HT-29 (cell line): ENCODE measurements at regions not wholly inside any gene's neighbourhood (a gene's known extent, or its start where the extent isn't known, plus 50 kb on each side); places are given as distances from the start of the nearest gene placed in this dataset.
"Not testable (repeated sequence)": the region's sequence is repeated elsewhere in the genome, so short reads cannot be mapped to it uniquely, and the experiment has no call there.

Source experiments
- DNase-seq: peaks from one replicate; pipeline ENCODE4 v3.0.0-alpha.2; 2015; ENCODE audit warnings: low spot score

GRCh38 chr2:56969513-56969912, 785.7 kb downstream of the CCDC85A start:
- no peak for DNase-seq

GRCh38 chr2:56971383-56971974, 787.7 kb downstream of the CCDC85A start:
- DNase-seq: no peak

- DNase-seq: no peak
Measured at GRCh38 chr2:56981554-56981953, 797.8 kb downstream of the CCDC85A start.

GRCh38 chr2:56985609-56986008, 801.8 kb downstream of the CCDC85A start:
- no peak for DNase-seq

- no peak for DNase-seq
Measured at GRCh38 chr2:57022496-57022895, 838.7 kb downstream of the CCDC85A start.

GRCh38 chr2:57044931-57045635, 861.3 kb downstream of the CCDC85A start:
- no peak for DNase-seq

GRCh38 chr2:57049273-57049672, 865.5 kb downstream of the CCDC85A start:
- DNase-seq: no peak

GRCh38 chr2:57050007-57050406, 866.2 kb downstream of the CCDC85A start:
- DNase-seq: no peak

GRCh38 chr2:57066301-57066700, 882.5 kb downstream of the CCDC85A start:
- DNase-seq: not testable (repeated sequence)

GRCh38 chr2:57075226-57075625, 891.4 kb downstream of the CCDC85A start:
- no peak for DNase-seq

- DNase-seq: no peak
Measured at GRCh38 chr2:57080035-57080434, 896.2 kb downstream of the CCDC85A start.

GRCh38 chr2:57084697-57085281, 901.0 kb downstream of the CCDC85A start:
- DNase-seq: no peak

- no peak for DNase-seq
Measured at GRCh38 chr2:57093020-57093419, 909.2 kb downstream of the CCDC85A start.

GRCh38 chr2:57097855-57098254, 914.1 kb downstream of the CCDC85A start:
- DNase-seq: no peak

GRCh38 chr2:57100436-57100835, 916.6 kb downstream of the CCDC85A start:
- DNase-seq: no peak

- no peak for DNase-seq
Measured at GRCh38 chr2:57105694-57106093, 921.9 kb downstream of the CCDC85A start.

GRCh38 chr2:57107353-57107752, 923.6 kb downstream of the CCDC85A start:
- DNase-seq: peak; percentile 17

- DNase-seq: no peak
Measured at GRCh38 chr2:57111531-57111930, 927.7 kb downstream of the CCDC85A start.

GRCh38 chr2:57119141-57119540, 927.5 kb upstream of the VRK2 start:
- no peak for DNase-seq

GRCh38 chr2:57126410-57126809, 920.2 kb upstream of the VRK2 start:
- DNase-seq: no peak

GRCh38 chr2:57139179-57139578, 907.4 kb upstream of the VRK2 start:
- no peak for DNase-seq

- no peak for DNase-seq
Measured at GRCh38 chr2:57141269-57141668, 905.3 kb upstream of the VRK2 start.

GRCh38 chr2:57146951-57147350, 899.7 kb upstream of the VRK2 start:
- no peak for DNase-seq
